ENCODE measurements at regions not wholly inside any gene's neighbourhood (a gene's known extent, or its start where the extent isn't known, plus 50 kb on each side); places are given as distances from the start of the nearest gene placed in this dataset.
"Not testable (repeated sequence)": the region's sequence is repeated elsewhere in the genome, so short reads cannot be mapped to it uniquely, and the experiment has no call there.

- POLR2A ChIA-PET; H3K27ac ChIP-seq (ENCODE audit: insufficient read depth in 1 of 2, low read depth in 1 of 2, low read length in 2 of 2, poor library complexity in 1 of 2, severe bottlenecking in 2 of 2); DNase-seq; H3K36me3 ChIP-seq (ENCODE audit: control insufficient read depth in 4 of 4, insufficient read depth in 4 of 4, low read length in 3 of 4); H3K27me3 ChIP-seq (replicated peaks in 2 of 5; ENCODE audit: control insufficient read depth in 4 of 5, insufficient read depth in 5 of 5, low read length in 4 of 5); H3K4me1 ChIP-seq (ENCODE audit: control extremely low read depth in 1 of 4, control insufficient read depth in 4 of 4, insufficient read depth in 4 of 4, low read length in 3 of 4); H3K4me3 ChIP-seq (ENCODE audit: control insufficient read depth in 1 of 7, extremely low read depth in 1 of 7, insufficient read depth in 4 of 7, low read depth in 2 of 7, low read length in 6 of 7); CTCF ChIA-PET: not testable (repeated sequence)
- WGBS (ENCODE audit: insufficient coverage), result 55% methylated on average over 5 of the region's 6 CpGs
- peaks cover 0 to 53% (median 30%) of the 10 kb centered on the region in 5 experiments for H3K9me3 ChIP-seq (ENCODE audit: control extremely low read depth in 1 of 5, control insufficient read depth in 4 of 5, insufficient read depth in 2 of 5, low read depth in 1 of 5, low read length in 4 of 5)
These were observed 4498.0 kb upstream of the OR11H1 start for GRCh38 chr22:11029967-11030366.

GRCh38 chr22:11030571-11031410 lies 4497.2 kb upstream of the OR11H1 start:
- CTCF ChIA-PET; H3K4me3 ChIP-seq (ENCODE audit: control insufficient read depth in 1 of 7, extremely low read depth in 1 of 7, insufficient read depth in 4 of 7, low read depth in 2 of 7, low read length in 6 of 7); POLR2A ChIA-PET; H3K36me3 ChIP-seq (ENCODE audit: control insufficient read depth in 4 of 4, insufficient read depth in 4 of 4, low read length in 3 of 4); H3K4me1 ChIP-seq (ENCODE audit: control extremely low read depth in 1 of 4, control insufficient read depth in 4 of 4, insufficient read depth in 4 of 4, low read length in 3 of 4); H3K27me3 ChIP-seq (replicated peaks in 2 of 5; ENCODE audit: control insufficient read depth in 4 of 5, insufficient read depth in 5 of 5, low read length in 4 of 5); DNase-seq; H3K27ac ChIP-seq (ENCODE audit: insufficient read depth in 1 of 2, low read depth in 1 of 2, low read length in 2 of 2, poor library complexity in 1 of 2, severe bottlenecking in 2 of 2): not testable (repeated sequence)
- 70% methylated on average over 10 of the region's 12 CpGs for WGBS (ENCODE audit: insufficient coverage)
- H3K9me3 ChIP-seq (ENCODE audit: control extremely low read depth in 1 of 5, control insufficient read depth in 4 of 5, insufficient read depth in 2 of 5, low read depth in 1 of 5, low read length in 4 of 5), result peaks cover 0 to 58% (median 30%) of the 10 kb centered on the region in 5 experiments

- H3K4me3 ChIP-seq (ENCODE audit: control insufficient read depth in 1 of 7, extremely low read depth in 1 of 7, insufficient read depth in 4 of 7, low read depth in 2 of 7, low read length in 6 of 7); CTCF ChIA-PET; H3K36me3 ChIP-seq (ENCODE audit: control insufficient read depth in 4 of 4, insufficient read depth in 4 of 4, low read length in 3 of 4); H3K4me1 ChIP-seq (ENCODE audit: control extremely low read depth in 1 of 4, control insufficient read depth in 4 of 4, insufficient read depth in 4 of 4, low read length in 3 of 4); POLR2A ChIA-PET; H3K27ac ChIP-seq (ENCODE audit: insufficient read depth in 1 of 2, low read depth in 1 of 2, low read length in 2 of 2, poor library complexity in 1 of 2, severe bottlenecking in 2 of 2); DNase-seq; H3K27me3 ChIP-seq (replicated peaks in 2 of 5; ENCODE audit: control insufficient read depth in 4 of 5, insufficient read depth in 5 of 5, low read length in 4 of 5): not testable (repeated sequence)
- 83% methylated on average over 9 of the region's 13 CpGs for WGBS (ENCODE audit: insufficient coverage)
- H3K9me3 ChIP-seq (ENCODE audit: control extremely low read depth in 1 of 5, control insufficient read depth in 4 of 5, insufficient read depth in 2 of 5, low read depth in 1 of 5, low read length in 4 of 5), result peaks cover 0 to 63% (median 30%) of the 10 kb centered on the region in 5 experiments
These were observed 4495.9 kb upstream of the OR11H1 start for GRCh38 chr22:11032115-11032514.

- 53% methylated on average over 4 of the region's 6 CpGs for WGBS (ENCODE audit: insufficient coverage)
- POLR2A ChIA-PET; CTCF ChIA-PET; H3K27me3 ChIP-seq (replicated peaks in 2 of 5; ENCODE audit: control insufficient read depth in 4 of 5, insufficient read depth in 5 of 5, low read length in 4 of 5); H3K4me1 ChIP-seq (ENCODE audit: control extremely low read depth in 1 of 4, control insufficient read depth in 4 of 4, insufficient read depth in 4 of 4, low read length in 3 of 4); DNase-seq; H3K36me3 ChIP-seq (ENCODE audit: control insufficient read depth in 4 of 4, insufficient read depth in 4 of 4, low read length in 3 of 4); H3K4me3 ChIP-seq (ENCODE audit: control insufficient read depth in 1 of 7, extremely low read depth in 1 of 7, insufficient read depth in 4 of 7, low read depth in 2 of 7, low read length in 6 of 7); H3K27ac ChIP-seq (ENCODE audit: insufficient read depth in 1 of 2, low read depth in 1 of 2, low read length in 2 of 2, poor library complexity in 1 of 2, severe bottlenecking in 2 of 2): not testable (repeated sequence)
- peaks cover 0 to 63% (median 35%) of the 10 kb centered on the region in 5 experiments for H3K9me3 ChIP-seq (ENCODE audit: control extremely low read depth in 1 of 5, control insufficient read depth in 4 of 5, insufficient read depth in 2 of 5, low read depth in 1 of 5, low read length in 4 of 5)
These were observed 4493.4 kb upstream of the OR11H1 start for GRCh38 chr22:11034660-11034987.

GRCh38 chr22:11035031-11035873 lies 4492.7 kb upstream of the OR11H1 start:
- H3K9me3 ChIP-seq (ENCODE audit: control extremely low read depth in 1 of 5, control insufficient read depth in 4 of 5, insufficient read depth in 2 of 5, low read depth in 1 of 5, low read length in 4 of 5), result peaks cover 0 to 57% (median 32%) of the 10 kb centered on the region in 5 experiments
- POLR2A ChIA-PET; DNase-seq; H3K4me3 ChIP-seq (ENCODE audit: control insufficient read depth in 1 of 7, extremely low read depth in 1 of 7, insufficient read depth in 4 of 7, low read depth in 2 of 7, low read length in 6 of 7); CTCF ChIA-PET; H3K36me3 ChIP-seq (ENCODE audit: control insufficient read depth in 4 of 4, insufficient read depth in 4 of 4, low read length in 3 of 4); H3K27me3 ChIP-seq (replicated peaks in 2 of 5; ENCODE audit: control insufficient read depth in 4 of 5, insufficient read depth in 5 of 5, low read length in 4 of 5); H3K4me1 ChIP-seq (ENCODE audit: control extremely low read depth in 1 of 4, control insufficient read depth in 4 of 4, insufficient read depth in 4 of 4, low read length in 3 of 4); H3K27ac ChIP-seq (ENCODE audit: insufficient read depth in 1 of 2, low read depth in 1 of 2, low read length in 2 of 2, poor library complexity in 1 of 2, severe bottlenecking in 2 of 2): not testable (repeated sequence)
- WGBS (ENCODE audit: insufficient coverage), result 72% methylated on average over 9 of the region's 13 CpGs

- 71% methylated on average over 1 of the region's 1 CpG for WGBS (ENCODE audit: insufficient coverage)
- H3K36me3 ChIP-seq (ENCODE audit: control insufficient read depth in 4 of 4, insufficient read depth in 4 of 4, low read length in 3 of 4); H3K4me3 ChIP-seq (ENCODE audit: control insufficient read depth in 1 of 7, extremely low read depth in 1 of 7, insufficient read depth in 4 of 7, low read depth in 2 of 7, low read length in 6 of 7); POLR2A ChIA-PET; DNase-seq; H3K27me3 ChIP-seq (replicated peaks in 2 of 5; ENCODE audit: control insufficient read depth in 4 of 5, insufficient read depth in 5 of 5, low read length in 4 of 5); CTCF ChIA-PET; H3K4me1 ChIP-seq (ENCODE audit: control extremely low read depth in 1 of 4, control insufficient read depth in 4 of 4, insufficient read depth in 4 of 4, low read length in 3 of 4); H3K27ac ChIP-seq (ENCODE audit: insufficient read depth in 1 of 2, low read depth in 1 of 2, low read length in 2 of 2, poor library complexity in 1 of 2, severe bottlenecking in 2 of 2): not testable (repeated sequence)
- H3K9me3 ChIP-seq (ENCODE audit: control extremely low read depth in 1 of 5, control insufficient read depth in 4 of 5, insufficient read depth in 2 of 5, low read depth in 1 of 5, low read length in 4 of 5), result peaks cover 0 to 49% (median 21%) of the 10 kb centered on the region in 5 experiments
These were observed 4490.7 kb upstream of the OR11H1 start for GRCh38 chr22:11037314-11037713.

- H3K36me3 ChIP-seq (ENCODE audit: control insufficient read depth in 4 of 4, insufficient read depth in 4 of 4, low read length in 3 of 4); CTCF ChIA-PET; H3K4me1 ChIP-seq (ENCODE audit: control extremely low read depth in 1 of 4, control insufficient read depth in 4 of 4, insufficient read depth in 4 of 4, low read length in 3 of 4); H3K27ac ChIP-seq (ENCODE audit: insufficient read depth in 1 of 2, low read depth in 1 of 2, low read length in 2 of 2, poor library complexity in 1 of 2, severe bottlenecking in 2 of 2); H3K27me3 ChIP-seq (replicated peaks in 2 of 5; ENCODE audit: control insufficient read depth in 4 of 5, insufficient read depth in 5 of 5, low read length in 4 of 5); DNase-seq; H3K4me3 ChIP-seq (ENCODE audit: control insufficient read depth in 1 of 7, extremely low read depth in 1 of 7, insufficient read depth in 4 of 7, low read depth in 2 of 7, low read length in 6 of 7); POLR2A ChIA-PET: not testable (repeated sequence)
- H3K9me3 ChIP-seq (ENCODE audit: control extremely low read depth in 1 of 5, control insufficient read depth in 4 of 5, insufficient read depth in 2 of 5, low read depth in 1 of 5, low read length in 4 of 5), result peaks cover 0 to 49% (median 21%) of the 10 kb centered on the region in 5 experiments
- no CpG with 5 or more reads among the region's 2 CpGs for WGBS (ENCODE audit: insufficient coverage)
These were observed 4490.2 kb upstream of the OR11H1 start for GRCh38 chr22:11037814-11038213.

Measured in common myeloid progenitor, CD34-positive (primary cell).